ENCODE measurements at regions not wholly inside any gene's neighbourhood (a gene's known extent, or its start where the extent isn't known, plus 50 kb on each side); places are given as distances from the start of the nearest gene placed in this dataset.

- no peaks in the 10 kb centered on the region for H3K9me3 ChIP-seq
- no peak for ATAC-seq
- H3K36me3 ChIP-seq (replicated peaks in 1 of 2; ENCODE audit: insufficient read depth in 1 of 2, low read depth in 2 of 2), result no peaks in the 10 kb centered on the region
- whole genome bisulfite sequencing, 2 donors, result 53 to 63% methylated on average over 3 of the region's 3 CpGs
- no peak for TF ChIP-seq CTCF (IDR thresholded peaks at IDR 0.05)
- TF ChIP-seq POLR2A (IDR thresholded peaks at IDR 0.05), result no peak
- H3K27ac ChIP-seq, result no peak overlapping the region
- intact Hi-C loops (cut with DNase I), result no loop called here
- H3K4me3 ChIP-seq, result no peak overlapping the region
- DNase-seq, result no peak
- no peaks in the 10 kb centered on the region for H3K4me1 ChIP-seq
- H3K27me3 ChIP-seq, result no peaks in the 10 kb centered on the region
Observed at GRCh38 chr4:137960371-137961050, 281.6 kb downstream of the SLC7A11 start.

DNA sequence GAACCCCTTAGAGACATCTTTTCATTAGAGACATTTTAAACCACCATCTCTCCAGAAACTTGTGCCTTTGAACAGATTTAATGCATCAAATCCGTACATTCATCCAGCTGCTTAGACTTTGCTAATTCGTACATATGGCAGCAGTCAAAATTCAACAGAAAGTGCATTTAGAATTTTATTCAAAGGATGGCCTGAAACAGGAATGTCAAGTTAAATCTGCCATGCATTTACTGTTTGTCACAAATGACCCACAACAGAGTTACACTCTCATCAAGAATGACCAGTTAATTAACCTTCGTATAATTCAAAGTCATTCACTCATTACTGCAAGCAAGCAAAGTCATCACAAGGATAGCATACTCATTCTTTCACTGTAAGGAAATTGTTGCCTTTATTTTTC is 284.3 kb downstream of the SLC7A11 start:
- Histone ChIP-seq H3K27ac (no peak overlapping the region), H3K9me3 (no peaks in the 10 kb centered on the region), H3K4me1 (no peaks in the 10 kb centered on the region), H3K4me3 (no peak overlapping the region), H3K36me3 (replicated peaks in 1 of 2; ENCODE audit: insufficient read depth in 1 of 2, low read depth in 2 of 2) (no peaks in the 10 kb centered on the region), H3K27me3 (no peaks in the 10 kb centered on the region)
- TF ChIP-seq CTCF (IDR thresholded peaks at IDR 0.05) (no peak), POLR2A (IDR thresholded peaks at IDR 0.05) (no peak)
- ATAC-seq (no peak), DNase-seq (no peak)
- 78 to 83% methylated on average over 3 of the region's 3 CpGs for WGBS, 2 donors
- intact Hi-C loops (cut with DNase I), result no loop called here

DNA sequence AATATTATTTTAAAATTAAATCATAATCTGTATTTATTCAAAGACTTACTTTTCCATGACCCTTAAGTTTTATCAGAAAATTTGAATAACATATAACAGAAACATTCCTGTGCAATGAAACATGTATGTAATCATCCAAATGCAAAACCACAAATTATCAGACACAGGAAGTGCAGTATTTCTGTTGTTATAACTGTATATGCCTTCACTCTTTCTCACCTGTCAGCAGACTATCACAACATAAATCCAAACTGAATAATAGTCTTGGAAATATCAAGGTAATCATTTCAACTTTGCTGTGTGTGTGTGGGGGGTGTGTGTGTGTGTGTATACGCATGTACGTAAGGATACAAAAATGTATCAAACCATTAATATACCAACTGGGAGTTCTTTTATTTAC is 285.9 kb downstream of the SLC7A11 start:
- H3K36me3 ChIP-seq (replicated peaks in 1 of 2; ENCODE audit: insufficient read depth in 1 of 2, low read depth in 2 of 2), result no peaks in the 10 kb centered on the region
- no peak for ATAC-seq
- H3K27ac ChIP-seq, result no peak overlapping the region
- no peak overlapping the region for H3K4me3 ChIP-seq
- WGBS, 2 donors, result 90 to 96% methylated on average over 2 of the region's 2 CpGs
- no peaks in the 10 kb centered on the region for H3K27me3 ChIP-seq
- intact Hi-C loops (cut with DNase I), result no loop called here
- H3K9me3 ChIP-seq, result no peaks in the 10 kb centered on the region
- H3K4me1 ChIP-seq, result no peaks in the 10 kb centered on the region
- TF ChIP-seq CTCF (IDR thresholded peaks at IDR 0.05) (no peak), POLR2A (IDR thresholded peaks at IDR 0.05) (no peak)
- DNase-seq, result no peak

GRCh38 chr4:137955595-137955994 is 286.6 kb downstream of the SLC7A11 start:
- intact Hi-C loops (cut with DNase I), result no loop called here
- no peak overlapping the region for H3K4me3 ChIP-seq
- no peaks in the 10 kb centered on the region for H3K36me3 ChIP-seq (replicated peaks in 1 of 2; ENCODE audit: insufficient read depth in 1 of 2, low read depth in 2 of 2)
- H3K27ac ChIP-seq, result no peak overlapping the region
- no peaks in the 10 kb centered on the region for H3K27me3 ChIP-seq
- H3K9me3 ChIP-seq, result no peaks in the 10 kb centered on the region
- TF ChIP-seq CTCF (IDR thresholded peaks at IDR 0.05) (no peak), POLR2A (IDR thresholded peaks at IDR 0.05) (no peak)
- WGBS, 2 donors, result 8 to 19% methylated on average over 1 of the region's 1 CpG
- ATAC-seq, result no peak
- DNase-seq, result no peak
- H3K4me1 ChIP-seq, result no peaks in the 10 kb centered on the region

DNA sequence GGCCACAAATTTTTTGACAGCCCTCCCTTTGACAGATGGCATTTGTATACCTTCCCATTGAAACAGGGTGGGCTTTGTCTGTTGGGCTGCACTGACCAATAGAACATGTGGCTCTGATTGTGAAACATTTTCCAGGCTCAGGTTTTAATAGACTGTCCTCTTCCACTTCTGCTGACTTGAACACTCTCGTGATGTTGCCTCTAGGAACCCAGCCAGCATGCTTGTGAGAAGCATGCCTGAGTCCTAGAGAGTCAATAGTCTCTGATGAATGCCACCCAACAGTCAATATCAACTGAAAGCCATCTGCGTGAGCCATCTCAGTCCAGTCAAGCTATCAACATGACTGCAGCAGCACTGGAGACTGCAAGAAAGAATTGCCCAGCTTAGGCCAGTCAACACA is 290.0 kb downstream of the SLC7A11 start:
- no peak overlapping the region for H3K27ac ChIP-seq
- H3K27me3 ChIP-seq, result no peaks in the 10 kb centered on the region
- no peak overlapping the region for H3K4me3 ChIP-seq
- TF ChIP-seq POLR2A (IDR thresholded peaks at IDR 0.05) (no peak), CTCF (IDR thresholded peaks at IDR 0.05) (no peak)
- DNase-seq (no peak), ATAC-seq (no peak)
- 69 to 73% methylated on average over 2 of the region's 2 CpGs for WGBS, 2 donors
- intact Hi-C loops (cut with DNase I), result no loop called here
- no peaks in the 10 kb centered on the region for H3K9me3 ChIP-seq
- no peaks in the 10 kb centered on the region for H3K36me3 ChIP-seq (replicated peaks in 1 of 2; ENCODE audit: insufficient read depth in 1 of 2, low read depth in 2 of 2)
- H3K4me1 ChIP-seq, result no peaks in the 10 kb centered on the region

All from body of pancreas (tissue), 4 donors.